ENCODE measurements at regions not wholly inside any gene's neighbourhood (a gene's known extent, or its start where the extent isn't known, plus 50 kb on each side); places are given as distances from the start of the nearest gene placed in this dataset.

DNA sequence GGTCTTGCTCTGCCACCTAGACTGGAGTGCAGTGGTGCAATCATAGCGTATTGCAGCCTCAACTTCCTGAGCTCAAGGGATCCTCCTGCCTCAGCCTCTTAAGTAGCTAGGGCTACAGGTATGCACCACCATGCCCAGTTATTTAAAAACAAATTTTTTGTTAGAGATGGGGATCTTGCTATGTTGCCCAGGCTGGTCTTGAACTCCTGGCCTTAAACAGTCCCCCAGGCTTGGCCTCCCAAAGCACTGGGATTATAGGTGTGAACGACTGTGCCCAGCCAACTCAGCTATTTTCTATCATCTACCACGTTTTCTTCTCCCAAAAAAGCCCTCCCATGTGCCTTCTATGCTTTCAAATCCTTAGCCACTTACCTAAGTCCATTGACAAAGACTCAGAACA lies 243.7 kb upstream of the SOX4 start:
- no peak overlapping the region for H3K4me3 ChIP-seq (ENCODE audit: control extremely low read depth in 1 of 5, extremely low read depth in 1 of 5, insufficient read depth in 1 of 5, low read depth in 2 of 5, low read length in 4 of 5)
- no peak for TF ChIP-seq EZH2 (IDR thresholded peaks at IDR 0.05; ENCODE audit: borderline replicate concordance, insufficient read depth, low read depth, low read length, poor library complexity, severe bottlenecking)
- TF ChIP-seq, protein P1, sequence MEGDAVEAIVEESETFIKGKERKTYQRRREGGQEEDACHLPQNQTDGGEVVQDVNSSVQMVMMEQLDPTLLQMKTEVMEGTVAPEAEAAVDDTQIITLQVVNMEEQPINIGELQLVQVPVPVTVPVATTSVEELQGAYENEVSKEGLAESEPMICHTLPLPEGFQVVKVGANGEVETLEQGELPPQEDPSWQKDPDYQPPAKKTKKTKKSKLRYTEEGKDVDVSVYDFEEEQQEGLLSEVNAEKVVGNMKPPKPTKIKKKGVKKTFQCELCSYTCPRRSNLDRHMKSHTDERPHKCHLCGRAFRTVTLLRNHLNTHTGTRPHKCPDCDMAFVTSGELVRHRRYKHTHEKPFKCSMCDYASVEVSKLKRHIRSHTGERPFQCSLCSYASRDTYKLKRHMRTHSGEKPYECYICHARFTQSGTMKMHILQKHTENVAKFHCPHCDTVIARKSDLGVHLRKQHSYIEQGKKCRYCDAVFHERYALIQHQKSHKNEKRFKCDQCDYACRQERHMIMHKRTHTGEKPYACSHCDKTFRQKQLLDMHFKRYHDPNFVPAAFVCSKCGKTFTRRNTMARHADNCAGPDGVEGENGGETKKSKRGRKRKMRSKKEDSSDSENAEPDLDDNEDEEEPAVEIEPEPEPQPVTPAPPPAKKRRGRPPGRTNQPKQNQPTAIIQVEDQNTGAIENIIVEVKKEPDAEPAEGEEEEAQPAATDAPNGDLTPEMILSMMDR (IDR thresholded peaks at IDR 0.05) = no peak
- no peaks in the 10 kb centered on the region for H3K79me2 ChIP-seq (ENCODE audit: control insufficient read depth, insufficient read depth, low read length)
- Mint-ChIP-seq H3K4me3 (no peak overlapping the region), H3K27me3 (no peaks in the 10 kb centered on the region), H3K4me1 (no peaks in the 10 kb centered on the region), H3K9me3 (ENCODE audit: insufficient read depth) (no peaks in the 10 kb centered on the region), H3K27ac (no peak overlapping the region)
- no peak overlapping the region for H3K27ac ChIP-seq (ENCODE audit: low read length in 2 of 2)
- no peak for ATAC-seq (ENCODE audit: low read depth)
- H3K4me1 ChIP-seq (ENCODE audit: control insufficient read depth in 2 of 2, insufficient read depth in 2 of 2, low read length in 2 of 2) = no peaks in the 10 kb centered on the region
- no peaks in the 10 kb centered on the region for H3K27me3 ChIP-seq (replicated peaks in 1 of 4; ENCODE audit: control extremely low read depth in 1 of 4, control insufficient read depth in 3 of 4, insufficient read depth in 4 of 4, low read length in 3 of 4)
- H3K9me3 ChIP-seq (ENCODE audit: control extremely low read depth in 1 of 3, control insufficient read depth in 2 of 3, insufficient read depth in 1 of 3, low read length in 2 of 3) = peaks cover 0 to 2% (median 0%) of the 10 kb centered on the region in 3 donors
- DNase-seq = no peak
- no peaks in the 10 kb centered on the region for H4K20me1 ChIP-seq (ENCODE audit: control insufficient read depth, insufficient read depth, low read length, poor library complexity, severe bottlenecking)
- ChIA-PET CTCF (no interaction called here), POLR2A (no interaction called here)
- no peaks in the 10 kb centered on the region for H3K36me3 ChIP-seq (replicated peaks in 1 of 2; ENCODE audit: control extremely low read depth in 1 of 2, control insufficient read depth in 1 of 2, extremely low read depth in 1 of 2, insufficient read depth in 2 of 2, low read length in 1 of 2)
- no peak overlapping the region for H3K4me2 ChIP-seq (replicated peaks; ENCODE audit: low read depth, low read length, poor library complexity, severe bottlenecking)
- no peak overlapping the region for H3K9ac ChIP-seq (ENCODE audit: low read length)
- intact Hi-C loops (cut with micrococcal nuclease) = no loop called here
- WGBS (ENCODE audit: insufficient coverage) = 69% methylated on average over 2 of the region's 3 CpGs
- H2AFZ ChIP-seq (ENCODE audit: insufficient read depth, low read depth, low read length, poor library complexity, severe bottlenecking) = no peak overlapping the region

DNA sequence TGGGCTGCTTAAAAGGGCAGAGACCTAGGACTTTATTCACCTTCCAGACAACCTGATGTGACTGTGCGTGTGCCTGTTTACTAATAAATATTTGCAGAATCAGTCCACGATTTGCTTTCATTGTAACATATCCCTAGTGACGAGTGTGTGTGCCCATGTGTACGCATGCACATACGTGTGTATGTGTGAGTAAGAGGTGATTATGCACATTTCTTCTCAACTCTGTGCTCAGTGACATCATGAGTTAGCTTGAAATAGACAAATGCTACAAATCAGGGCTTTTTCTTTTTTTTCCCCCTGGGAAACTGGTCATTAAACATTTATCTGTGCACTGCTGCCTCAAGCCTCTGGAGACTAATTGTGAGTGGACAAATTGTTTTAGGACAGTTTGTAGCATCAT lies 242.6 kb upstream of the SOX4 start:
- no peak for DNase-seq
- Histone ChIP-seq H3K9me3 (ENCODE audit: control extremely low read depth in 1 of 3, control insufficient read depth in 2 of 3, insufficient read depth in 1 of 3, low read length in 2 of 3) (no peaks in the 10 kb centered on the region), H4K20me1 (ENCODE audit: control insufficient read depth, insufficient read depth, low read length, poor library complexity, severe bottlenecking) (no peaks in the 10 kb centered on the region), H3K4me2 (replicated peaks; ENCODE audit: low read depth, low read length, poor library complexity, severe bottlenecking) (no peak overlapping the region), H3K36me3 (replicated peaks in 1 of 2; ENCODE audit: control extremely low read depth in 1 of 2, control insufficient read depth in 1 of 2, extremely low read depth in 1 of 2, insufficient read depth in 2 of 2, low read length in 1 of 2) (no peaks in the 10 kb centered on the region), H3K4me3 (ENCODE audit: control extremely low read depth in 1 of 5, extremely low read depth in 1 of 5, insufficient read depth in 1 of 5, low read depth in 2 of 5, low read length in 4 of 5) (no peak overlapping the region), H2AFZ (ENCODE audit: insufficient read depth, low read depth, low read length, poor library complexity, severe bottlenecking) (no peak overlapping the region), H3K27ac (ENCODE audit: low read length in 2 of 2) (no peak overlapping the region), H3K27me3 (replicated peaks in 1 of 4; ENCODE audit: control extremely low read depth in 1 of 4, control insufficient read depth in 3 of 4, insufficient read depth in 4 of 4, low read length in 3 of 4) (no peaks in the 10 kb centered on the region), H3K79me2 (ENCODE audit: control insufficient read depth, insufficient read depth, low read length) (no peaks in the 10 kb centered on the region), H3K4me1 (ENCODE audit: control insufficient read depth in 2 of 2, insufficient read depth in 2 of 2, low read length in 2 of 2) (no peaks in the 10 kb centered on the region), H3K9ac (ENCODE audit: low read length) (no peak overlapping the region)
- intact Hi-C loops (cut with micrococcal nuclease) = no loop called here
- Mint-ChIP-seq H3K4me3 (no peak overlapping the region), H3K9me3 (ENCODE audit: insufficient read depth) (no peaks in the 10 kb centered on the region), H3K27ac (no peak overlapping the region), H3K27me3 (no peaks in the 10 kb centered on the region), H3K4me1 (no peaks in the 10 kb centered on the region)
- TF ChIP-seq, protein P1 (IDR thresholded peaks at IDR 0.05) = no peak
- TF ChIP-seq EZH2 (IDR thresholded peaks at IDR 0.05; ENCODE audit: borderline replicate concordance, insufficient read depth, low read depth, low read length, poor library complexity, severe bottlenecking) = no peak
- 100% methylated on average over 1 of the region's 5 CpGs for WGBS (ENCODE audit: insufficient coverage)
- ChIA-PET POLR2A (no interaction called here), CTCF (interaction anchor here (0.7 kb wide), 1 partner anchor 76 kb away, joined by 3 read pairs; no protein-coding TSS in a partner anchor)
- ATAC-seq (ENCODE audit: low read depth) = no peak

Data from B cell (primary cell).